Tibial nerve (tissue), 4 donors: ENCODE measurements at regions not wholly inside any gene's neighbourhood (a gene's known extent, or its start where the extent isn't known, plus 50 kb on each side); places are given as distances from the start of the nearest gene placed in this dataset.

ENCODE experiments used
- DNase-seq, 2 donors: peaks; one replicate each; pipeline ENCODE4 v3.0.0-alpha.2; 2019; ENCODE audit warnings: low spot score in 2 of 2
- H3K27ac ChIP-seq, 4 donors: fragments of 200-600 bp; sonication (generic) in 3 of 4; one replicate each; pipeline ENCODE4 v1.5.1; 2017 to 2019; ENCODE audit warnings: mild to moderate bottlenecking in 1 of 4
- H3K27me3 ChIP-seq, 2 donors: fragments of 200-600 bp; sonication (generic) in 1 of 2; one replicate each; pipeline versions ENCODE4 v1.5.1 to v1.6.0; 2017 to 2019
- H3K36me3 ChIP-seq, 3 donors: fragments of 200-600 bp; sonication (generic); one replicate each; pipeline ENCODE4 v1.5.1; 2018 to 2019
- H3K4me1 ChIP-seq, 4 donors: fragments of 200-600 bp; sonication (generic) in 3 of 4; one replicate each; pipeline ENCODE4 v1.5.1; 2017 to 2019
- H3K4me3 ChIP-seq, 4 donors: fragments of 200-600 bp; sonication (generic) in 3 of 4; one replicate each; pipeline ENCODE4 v1.5.1; 2017 to 2019; ENCODE audit warnings: mild to moderate bottlenecking in 1 of 4, moderate library complexity in 1 of 4
- H3K9me3 ChIP-seq, 4 donors: fragments of 200-600 bp; sonication (generic) in 3 of 4; one replicate each; pipeline ENCODE4 v1.5.1; 2017 to 2019
- CTCF ChIP-seq, 5 experiments: fragments of 200-600 bp in 3 of 5; fragments of 450-650 bp in 2 of 5; sonication (generic) in 3 of 5; IDR thresholded peaks; one replicate each; pipeline ENCODE4 v1.5.1; 2016 to 2019; ENCODE audit warnings: antibody characterized with exemption in 5 of 5, mild to moderate bottlenecking in 3 of 5, moderate library complexity in 2 of 5
- EP300 ChIP-seq, 2 donors: sonication (generic); formaldehyde crosslinking; IDR thresholded peaks; one replicate each; pipeline ENCODE4 v1.6.1; 2017; ENCODE audit warnings: antibody characterized with exemption in 2 of 2, mild to moderate bottlenecking in 1 of 2
- POLR2A ChIP-seq, 2 donors: fragments of 450-650 bp; IDR thresholded peaks; one replicate each; pipeline ENCODE4 v1.6.1; 2017; ENCODE audit warnings: antibody characterized with exemption in 2 of 2, mild to moderate bottlenecking in 2 of 2, moderate library complexity in 2 of 2
- WGBS, 2 donors: methylation state at CpG; one replicate each; pipeline ENCODE4 v1.1.5; 2018; 5-methylcytosine and 5-hydroxymethylcytosine counted together

GRCh38 chr13:72093262-72093661, 226.3 kb upstream of the DACH1 start:
- WGBS, 2 donors, result 81 to 91% methylated on average over 2 of the region's 2 CpGs
- Histone ChIP-seq H3K27me3 (no peaks in the 10 kb centered on the region), H3K4me3 (no peak overlapping the region), H3K36me3 (no peaks in the 10 kb centered on the region), H3K27ac (no peak overlapping the region), H3K9me3 (no peaks in the 10 kb centered on the region), H3K4me1 (no peaks in the 10 kb centered on the region)
- no peak for TF ChIP-seq POLR2A (IDR thresholded peaks at IDR 0.05)
- TF ChIP-seq CTCF (IDR thresholded peaks at IDR 0.05), result no peak
- TF ChIP-seq EP300 (IDR thresholded peaks at IDR 0.05), result no peak
- DNase-seq, result no peak

DNA sequence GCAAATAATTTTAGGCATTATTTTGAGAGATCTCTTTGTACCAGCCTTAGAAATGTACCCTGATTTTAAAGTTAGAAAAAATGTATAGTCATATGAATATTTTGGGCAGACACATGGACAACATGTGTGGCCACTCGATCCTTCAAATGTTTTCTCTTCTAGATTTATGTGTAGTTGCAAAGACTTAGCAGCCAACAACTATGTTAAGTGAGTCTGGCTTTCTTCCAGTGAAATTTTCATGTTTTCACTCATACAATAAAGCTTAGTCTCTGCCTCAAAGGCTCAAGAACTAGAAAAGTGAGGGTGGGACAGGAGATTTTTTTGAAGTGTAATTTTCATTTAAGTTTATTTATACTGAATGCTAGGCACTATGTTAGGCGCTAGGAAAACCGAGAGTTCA, 207.7 kb upstream of the DACH1 start:
- Histone ChIP-seq H3K4me3 (no peak overlapping the region), H3K4me1 (no peaks in the 10 kb centered on the region), H3K36me3 (no peaks in the 10 kb centered on the region), H3K27ac (no peak overlapping the region), H3K9me3 (no peaks in the 10 kb centered on the region), H3K27me3 (no peaks in the 10 kb centered on the region)
- no peak for TF ChIP-seq POLR2A (IDR thresholded peaks at IDR 0.05)
- no peak for TF ChIP-seq EP300 (IDR thresholded peaks at IDR 0.05)
- no peak for TF ChIP-seq CTCF (IDR thresholded peaks at IDR 0.05)
- DNase-seq, result no peak
- WGBS, 2 donors, result 31 to 37% methylated on average over 3 of the region's 3 CpGs

GRCh38 chr13:72072261-72072660, 205.3 kb upstream of the DACH1 start:
- no peak for DNase-seq
- Histone ChIP-seq H3K9me3 (no peaks in the 10 kb centered on the region), H3K4me1 (no peaks in the 10 kb centered on the region), H3K27me3 (no peaks in the 10 kb centered on the region), H3K4me3 (no peak overlapping the region), H3K27ac (no peak overlapping the region), H3K36me3 (no peaks in the 10 kb centered on the region)
- 85 to 86% methylated on average over 2 of the region's 2 CpGs for WGBS, 2 donors
- no peak for TF ChIP-seq CTCF (IDR thresholded peaks at IDR 0.05)
- no peak for TF ChIP-seq EP300 (IDR thresholded peaks at IDR 0.05)
- TF ChIP-seq POLR2A (IDR thresholded peaks at IDR 0.05), result no peak

GRCh38 chr13:72071713-72072112, 204.7 kb upstream of the DACH1 start:
- WGBS, 2 donors, result 45 to 47% methylated on average over 4 of the region's 4 CpGs
- no peaks in the 10 kb centered on the region for H3K27me3 ChIP-seq

GRCh38 chr13:72062566-72062965, 195.6 kb upstream of the DACH1 start:
- H3K27me3 ChIP-seq, result no peaks in the 10 kb centered on the region
- no peak for TF ChIP-seq CTCF (IDR thresholded peaks at IDR 0.05)
- TF ChIP-seq EP300 (IDR thresholded peaks at IDR 0.05), result no peak
- TF ChIP-seq POLR2A (IDR thresholded peaks at IDR 0.05), result no peak
- peaks cover 0 to 20% (median 0%) of the 10 kb centered on the region in 4 donors for H3K9me3 ChIP-seq
- no peaks in the 10 kb centered on the region for H3K4me1 ChIP-seq
- H3K36me3 ChIP-seq, result no peaks in the 10 kb centered on the region
- H3K4me3 ChIP-seq, result no peak overlapping the region
- WGBS, 2 donors, result 57 to 83% methylated on average over 5 to 7 of the region's 7 CpGs
- DNase-seq, result no peak
- no peak overlapping the region for H3K27ac ChIP-seq

More at GRCh38 chr13:72071713-72072112, 204.7 kb upstream of the DACH1 start:
- Histone ChIP-seq H3K4me3 (no peak overlapping the region), H3K9me3 (no peaks in the 10 kb centered on the region), H3K4me1 (no peaks in the 10 kb centered on the region), H3K27ac (no peak overlapping the region), H3K36me3 (no peaks in the 10 kb centered on the region)
- DNase-seq, result no peak
- TF ChIP-seq EP300 (IDR thresholded peaks at IDR 0.05) (no peak), CTCF (IDR thresholded peaks at IDR 0.05) (no peak), POLR2A (IDR thresholded peaks at IDR 0.05) (no peak)
